Esophagus (tissue), 2 donors: ENCODE measurements at regions not wholly inside any gene's neighbourhood (a gene's known extent, or its start where the extent isn't known, plus 50 kb on each side); places are given as distances from the start of the nearest gene placed in this dataset.

Source experiments
- H3K27ac ChIP-seq, 2 donors: one replicate each; pipeline ENCODE4 v1.5.1; 2013; ENCODE audit warnings: low read depth in 2 of 2, mild to moderate bottlenecking in 2 of 2, inconsistent platforms in 1 of 2, low read length in 1 of 2, moderate library complexity in 1 of 2
- H3K27me3 ChIP-seq, 2 donors: one replicate each; pipeline ENCODE4 v1.6.1; 2013; ENCODE audit warnings: low read length in 2 of 2, control low read depth in 1 of 2, mild to moderate bottlenecking in 1 of 2; ENCODE audit not compliant: insufficient read depth in 2 of 2, control insufficient read depth in 1 of 2
- H3K36me3 ChIP-seq, 2 donors: one replicate each; pipeline ENCODE4 v1.6.1; 2013; ENCODE audit warnings: low read length in 1 of 2; ENCODE audit not compliant: control insufficient read depth in 2 of 2, insufficient read depth in 2 of 2
- H3K4me1 ChIP-seq, 2 donors: one replicate each; pipeline ENCODE4 v1.6.1; 2013; ENCODE audit warnings: low read length in 1 of 2; ENCODE audit not compliant: control insufficient read depth in 2 of 2, insufficient read depth in 2 of 2
- H3K4me3 ChIP-seq, 2 donors: one replicate each; pipeline ENCODE4 v1.5.1; 2013; ENCODE audit warnings: low read length in 2 of 2, mild to moderate bottlenecking in 2 of 2, low read depth in 1 of 2, moderate library complexity in 1 of 2
- H3K9me3 ChIP-seq, 2 donors: one replicate each; pipeline ENCODE4 v1.6.1; 2013; ENCODE audit warnings: mild to moderate bottlenecking in 2 of 2, low read depth in 1 of 2, low read length in 1 of 2, moderate library complexity in 1 of 2; ENCODE audit not compliant: control insufficient read depth in 2 of 2, insufficient read depth in 1 of 2
- WGBS, 2 donors: extraction: QIAGEN DNeasy Blood & Tissue Kit; methylation state at CpG; one replicate each; pipeline ENCODE4 v1.1.7; 2013; 5-methylcytosine and 5-hydroxymethylcytosine counted together
- donor health status: healthy with polysubstance abuse.
- donor health status: Bipolar disorder and iron deficiency.

- H3K9me3 ChIP-seq, result no peaks in the 10 kb centered on the region
- no peak overlapping the region for H3K27ac ChIP-seq
- H3K27me3 ChIP-seq, result no peaks in the 10 kb centered on the region
- no peaks in the 10 kb centered on the region for H3K4me1 ChIP-seq
- H3K36me3 ChIP-seq, result no peaks in the 10 kb centered on the region
- H3K4me3 ChIP-seq, result no peak overlapping the region
- WGBS, 2 donors, result 6 to 8% methylated on average over 1 of the region's 1 CpG
These were observed 311.7 kb upstream of the JAG1 start for GRCh38 chr20:10985536-10985935.

GRCh38 chr20:10986586-10986985 is 312.8 kb upstream of the JAG1 start:
- H3K4me3 ChIP-seq, result no peak overlapping the region
- WGBS, 2 donors, result 88 to 93% methylated on average over 5 of the region's 5 CpGs
- H3K27me3 ChIP-seq, result no peaks in the 10 kb centered on the region
- H3K27ac ChIP-seq, result no peak overlapping the region
- H3K4me1 ChIP-seq, result no peaks in the 10 kb centered on the region
- H3K9me3 ChIP-seq, result no peaks in the 10 kb centered on the region
- H3K36me3 ChIP-seq, result no peaks in the 10 kb centered on the region

GRCh38 chr20:10987651-10988383 is 314.0 kb upstream of the JAG1 start:
- Histone ChIP-seq H3K27me3 (no peaks in the 10 kb centered on the region), H3K4me1 (no peaks in the 10 kb centered on the region), H3K36me3 (no peaks in the 10 kb centered on the region), H3K27ac (no peak overlapping the region), H3K9me3 (no peaks in the 10 kb centered on the region), H3K4me3 (no peak overlapping the region)
- 58 to 62% methylated on average over 5 of the region's 5 CpGs for WGBS, 2 donors

- Histone ChIP-seq H3K36me3 (no peaks in the 10 kb centered on the region), H3K4me3 (no peak overlapping the region), H3K27me3 (no peaks in the 10 kb centered on the region), H3K4me1 (no peaks in the 10 kb centered on the region), H3K9me3 (no peaks in the 10 kb centered on the region), H3K27ac (no peak overlapping the region)
- WGBS, 2 donors, result 89 to 90% methylated on average over 3 of the region's 3 CpGs
These were observed 317.0 kb upstream of the JAG1 start for GRCh38 chr20:10990625-10991382.

- WGBS, 2 donors, result 64 to 72% methylated on average over 6 of the region's 6 CpGs
- Histone ChIP-seq H3K4me3 (no peak overlapping the region), H3K27me3 (no peaks in the 10 kb centered on the region), H3K9me3 (no peaks in the 10 kb centered on the region), H3K27ac (no peak overlapping the region), H3K36me3 (no peaks in the 10 kb centered on the region), H3K4me1 (no peaks in the 10 kb centered on the region)
These were observed 318.9 kb upstream of the JAG1 start for GRCh38 chr20:10992731-10993130.

GRCh38 chr20:10994991-10995700 is 321.3 kb upstream of the JAG1 start:
- no peaks in the 10 kb centered on the region for H3K27me3 ChIP-seq
- WGBS, 2 donors, result 94 to 95% methylated on average over 2 of the region's 2 CpGs
- no peak overlapping the region for H3K27ac ChIP-seq
- H3K9me3 ChIP-seq, result peaks cover 0 to 2% of the 10 kb centered on the region in 2 donors
- H3K4me3 ChIP-seq, result no peak overlapping the region
- no peaks in the 10 kb centered on the region for H3K36me3 ChIP-seq
- H3K4me1 ChIP-seq, result no peaks in the 10 kb centered on the region

GRCh38 chr20:10998476-10998875 is 324.7 kb upstream of the JAG1 start:
- H3K36me3 ChIP-seq, result no peaks in the 10 kb centered on the region
- peaks cover 0 to 2% of the 10 kb centered on the region in 2 donors for H3K9me3 ChIP-seq

GRCh38 chr20:11000416-11000815 is 326.6 kb upstream of the JAG1 start:
- peaks cover 0 to 2% of the 10 kb centered on the region in 2 donors for H3K4me1 ChIP-seq
- H3K9me3 ChIP-seq, result peaks cover 0 to 2% of the 10 kb centered on the region in 2 donors
- no peak overlapping the region for H3K4me3 ChIP-seq
- H3K27me3 ChIP-seq, result no peaks in the 10 kb centered on the region
- H3K27ac ChIP-seq, result no peak overlapping the region
- 72 to 77% methylated on average over 1 of the region's 1 CpG for WGBS, 2 donors
- H3K36me3 ChIP-seq, result no peaks in the 10 kb centered on the region

More at GRCh38 chr20:10998476-10998875, 324.7 kb upstream of the JAG1 start:
- Histone ChIP-seq H3K4me3 (no peak overlapping the region), H3K27me3 (no peaks in the 10 kb centered on the region), H3K4me1 (peaks cover 0 to 2% of the 10 kb centered on the region in 2 donors), H3K27ac (no peak overlapping the region)
- 89 to 91% methylated on average over 4 of the region's 4 CpGs for WGBS, 2 donors

GRCh38 chr20:11001302-11001701 is 327.5 kb upstream of the JAG1 start:
- Histone ChIP-seq H3K36me3 (no peaks in the 10 kb centered on the region), H3K27ac (peak overlapping the region in 1 of 2 donors; percentile 59), H3K9me3 (peaks cover 0 to 2% of the 10 kb centered on the region in 2 donors), H3K4me3 (peak overlapping the region in 1 of 2 donors; percentile 8), H3K27me3 (no peaks in the 10 kb centered on the region), H3K4me1 (peaks cover 0 to 2% of the 10 kb centered on the region in 2 donors)
- WGBS, 2 donors, result 55 to 57% methylated on average over 4 of the region's 4 CpGs
